BE2C (cell line): ENCODE measurements at regions not wholly inside any gene's neighbourhood (a gene's known extent, or its start where the extent isn't known, plus 50 kb on each side); places are given as distances from the start of the nearest gene placed in this dataset.

Experiments
- DNase-seq: peaks from one replicate; pipeline ENCODE4 v3.0.0-alpha.2; 2020
- H3K27me3 ChIP-seq: fragments of 250-450 bp; sonication (Bioruptor Pico); 2 replicates; pipeline ENCODE4 v1.5.1; 2020; ENCODE audit warnings: mild to moderate bottlenecking
- H3K36me3 ChIP-seq: fragments of 250-450 bp; sonication (Bioruptor Pico); 2 replicates; pipeline ENCODE4 v1.5.1; 2020; ENCODE audit warnings: mild to moderate bottlenecking
- H3K4me1 ChIP-seq: fragments of 250-450 bp; sonication (Bioruptor Pico); 2 replicates; pipeline ENCODE4 v1.5.1; 2020
- H3K4me3 ChIP-seq: 2 replicates; pipeline ENCODE4 v1.5.1; 2011; ENCODE audit warnings: low read depth, low read length
- H3K9me3 ChIP-seq: fragments of 250-450 bp; sonication (Bioruptor Pico); 2 replicates; pipeline ENCODE4 v1.5.1; 2020
- CTCF ChIP-seq: IDR thresholded peaks from 2 replicates; pipeline ENCODE4 v1.5.1; 2012; ENCODE audit warnings: mild to moderate bottlenecking, low read depth, low read length

- Histone ChIP-seq H3K36me3 (no peaks in the 10 kb centered on the region), H3K27me3 (no peaks in the 10 kb centered on the region), H3K4me3 (no peak overlapping the region), H3K4me1 (no peaks in the 10 kb centered on the region), H3K9me3 (no peaks in the 10 kb centered on the region)
- DNase-seq, result no peak
- no peak for TF ChIP-seq CTCF
These were observed 217.2 kb downstream of the CHRM3 start for GRCh38 chr1:239603530-239603929.

DNA sequence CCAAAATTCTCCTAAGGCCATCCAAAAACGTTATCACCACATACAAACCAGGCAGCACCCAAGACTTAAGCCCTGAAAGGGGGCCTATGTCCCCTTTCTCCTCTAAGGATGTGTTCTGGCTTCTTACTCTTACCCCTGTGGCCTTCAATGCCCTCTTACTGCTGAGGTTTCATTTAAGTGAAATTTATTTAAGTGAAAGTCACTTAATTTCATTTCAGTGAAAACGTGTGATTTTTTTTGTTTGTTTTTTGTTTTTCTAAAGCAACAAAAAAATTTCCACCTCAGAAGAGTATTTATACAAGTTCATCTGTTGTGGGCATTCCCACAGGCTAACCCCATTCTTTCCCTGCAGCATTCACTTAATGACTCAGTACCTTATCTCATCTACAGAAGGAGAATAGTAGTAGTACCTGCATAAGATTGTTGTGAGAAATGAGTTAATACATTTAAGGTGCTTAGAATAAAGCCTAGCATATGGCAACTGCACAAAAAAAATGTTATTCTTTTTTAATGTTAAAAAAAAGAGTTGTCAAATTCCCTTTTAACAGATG lies 220.6 kb downstream of the CHRM3 start:
- H3K36me3 ChIP-seq, result no peaks in the 10 kb centered on the region
- TF ChIP-seq CTCF, result no peak
- no peaks in the 10 kb centered on the region for H3K4me1 ChIP-seq
- DNase-seq, result no peak
- H3K27me3 ChIP-seq, result no peaks in the 10 kb centered on the region
- no peak overlapping the region for H3K4me3 ChIP-seq
- no peaks in the 10 kb centered on the region for H3K9me3 ChIP-seq

GRCh38 chr1:239608469-239608868 lies 222.1 kb downstream of the CHRM3 start:
- Histone ChIP-seq H3K9me3 (no peaks in the 10 kb centered on the region), H3K36me3 (no peaks in the 10 kb centered on the region), H3K4me3 (no peak overlapping the region), H3K4me1 (no peaks in the 10 kb centered on the region), H3K27me3 (no peaks in the 10 kb centered on the region)
- no peak for DNase-seq
- no peak for TF ChIP-seq CTCF

DNA sequence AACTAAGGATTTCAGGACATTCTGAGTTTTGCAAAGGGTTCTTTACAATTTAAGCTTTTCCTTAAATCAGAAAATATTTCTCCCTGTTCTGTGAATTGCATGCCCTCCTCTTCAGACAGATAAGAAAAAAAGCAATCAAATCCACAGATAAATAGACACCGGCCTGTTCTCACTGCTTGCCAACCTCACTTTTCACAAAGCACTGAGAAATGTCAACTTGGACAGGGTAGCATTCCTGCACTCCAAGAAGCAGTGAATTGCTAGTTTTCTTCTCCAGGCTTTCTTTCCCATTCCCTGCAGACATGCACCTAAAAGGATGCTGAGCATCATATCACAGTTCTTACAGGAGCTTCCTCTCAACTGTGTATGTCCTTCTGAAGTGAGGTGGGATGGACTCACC lies 226.0 kb downstream of the CHRM3 start:
- H3K36me3 ChIP-seq, result no peaks in the 10 kb centered on the region
- DNase-seq, result no peak
- no peak for TF ChIP-seq CTCF
- no peaks in the 10 kb centered on the region for H3K9me3 ChIP-seq
- H3K4me1 ChIP-seq, result no peaks in the 10 kb centered on the region
- H3K4me3 ChIP-seq, result no peak overlapping the region
- no peaks in the 10 kb centered on the region for H3K27me3 ChIP-seq

DNA sequence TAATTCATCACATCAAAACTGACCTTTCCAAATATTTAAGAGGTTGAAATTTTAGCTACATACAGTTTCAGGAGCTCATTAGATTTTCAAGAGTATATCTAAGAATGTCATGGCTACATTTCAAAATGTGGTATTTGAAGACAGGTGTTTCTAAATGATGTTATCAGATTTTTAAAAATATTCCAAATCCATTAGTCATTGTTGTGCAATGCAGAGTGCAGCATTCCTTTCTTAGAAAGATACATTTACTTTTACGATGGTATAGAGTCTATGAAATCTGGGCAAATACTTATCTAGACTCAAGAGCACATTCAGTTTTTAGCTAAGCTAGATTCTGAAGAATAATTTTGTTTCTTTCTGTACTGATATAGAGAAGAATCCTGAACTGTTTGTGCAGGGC lies 230.3 kb downstream of the CHRM3 start:
- no peak for DNase-seq
- no peaks in the 10 kb centered on the region for H3K9me3 ChIP-seq
- no peaks in the 10 kb centered on the region for H3K36me3 ChIP-seq
- no peak overlapping the region for H3K4me3 ChIP-seq
- H3K27me3 ChIP-seq, result no peaks in the 10 kb centered on the region
- no peaks in the 10 kb centered on the region for H3K4me1 ChIP-seq
- TF ChIP-seq CTCF, result no peak

DNA sequence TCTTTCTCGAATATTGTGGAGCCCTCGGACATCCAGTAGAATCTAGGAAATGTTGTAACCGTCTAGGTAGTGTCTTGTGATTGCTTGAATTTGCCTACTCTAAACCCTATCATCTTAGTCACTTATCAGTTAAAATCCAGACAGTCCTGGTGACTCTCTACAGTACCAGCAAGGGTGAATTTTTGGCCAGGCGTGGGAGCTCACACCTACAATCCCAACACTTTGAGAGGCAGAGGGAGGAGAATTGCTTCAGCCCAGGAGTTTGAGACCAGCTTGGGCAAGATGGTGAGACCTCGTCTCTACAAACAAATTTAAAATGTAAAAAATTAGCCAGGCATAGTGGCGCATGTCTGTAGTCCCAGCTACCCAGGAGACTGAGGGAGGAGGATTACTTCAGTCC lies 230.9 kb downstream of the CHRM3 start:
- H3K27me3 ChIP-seq, result no peaks in the 10 kb centered on the region
- TF ChIP-seq CTCF, result no peak
- DNase-seq, result no peak
- H3K4me3 ChIP-seq, result no peak overlapping the region
- no peaks in the 10 kb centered on the region for H3K9me3 ChIP-seq
- no peaks in the 10 kb centered on the region for H3K36me3 ChIP-seq
- no peaks in the 10 kb centered on the region for H3K4me1 ChIP-seq
